H9 (cell line): ENCODE measurements at regions not wholly inside any gene's neighbourhood (a gene's known extent, or its start where the extent isn't known, plus 50 kb on each side); places are given as distances from the start of the nearest gene placed in this dataset.

ENCODE experiments used
- DNase-seq: peaks from one replicate; pipeline ENCODE4 v3.0.0-alpha.2; 2017
- H2AFZ ChIP-seq: one replicate; pipeline ENCODE4 v1.6.1; 2013; ENCODE audit warnings: mild to moderate bottlenecking, low read length, control low read depth, moderate library complexity
- H2AK5ac ChIP-seq: 2 replicates; pipeline ENCODE4 v1.6.1; 2013; ENCODE audit warnings: low read length, control low read depth, mixed read lengths; ENCODE audit not compliant: insufficient read length
- H2BK120ac ChIP-seq: one replicate; pipeline ENCODE4 v1.6.1; 2013; ENCODE audit warnings: low read depth, mild to moderate bottlenecking, low read length, control low read depth, inconsistent platforms; ENCODE audit not compliant: poor library complexity, severe bottlenecking
- H2BK12ac ChIP-seq: 2 replicates; pipeline ENCODE4 v1.6.1; 2013; ENCODE audit warnings: low read length, control low read depth, mixed read lengths, low read depth; ENCODE audit not compliant: insufficient read length
- H2BK15ac ChIP-seq: 2 replicates; pipeline ENCODE4 v1.6.1; 2013; ENCODE audit warnings: low read depth, low read length, control low read depth
- H2BK20ac ChIP-seq: one replicate; pipeline ENCODE4 v1.6.1; 2013; ENCODE audit warnings: low read depth, mild to moderate bottlenecking, low read length, control low read depth, inconsistent platforms; ENCODE audit not compliant: poor library complexity, severe bottlenecking
- H2BK5ac ChIP-seq: 2 replicates; pipeline ENCODE4 v1.6.1; 2013; ENCODE audit warnings: low read length, control low read depth, mixed read lengths; ENCODE audit not compliant: insufficient read length
- H3K14ac ChIP-seq: 2 replicates; pipeline ENCODE4 v1.6.1; 2013; ENCODE audit warnings: low read length, control low read depth; ENCODE audit not compliant: insufficient read depth
- H3K18ac ChIP-seq: 2 replicates; pipeline ENCODE4 v1.6.1; 2013; ENCODE audit warnings: low read depth, mild to moderate bottlenecking, mixed read lengths, low read length, control low read depth; ENCODE audit not compliant: insufficient read length
- H3K23ac ChIP-seq: 2 replicates; pipeline ENCODE4 v1.6.1; 2013; ENCODE audit warnings: low read length, control low read depth, mixed read lengths, low read depth; ENCODE audit not compliant: insufficient read length
- H3K23me2 ChIP-seq: 2 replicates; pipeline ENCODE4 v1.6.1; 2013; ENCODE audit warnings: low read depth, mild to moderate bottlenecking, mixed read lengths, low read length, control low read depth; ENCODE audit not compliant: insufficient read length, poor library complexity, severe bottlenecking
- H3K27ac ChIP-seq: 2 replicates; pipeline ENCODE4 v1.5.1; 2013; ENCODE audit warnings: low read length, control low read depth, mixed read lengths, low read depth; ENCODE audit not compliant: insufficient read length
- H3K27me3 ChIP-seq: 2 replicates; pipeline ENCODE4 v1.6.1; 2013; ENCODE audit warnings: low read length, control low read depth, inconsistent platforms; ENCODE audit not compliant: insufficient read depth
- H3K4ac ChIP-seq: 2 replicates; pipeline ENCODE4 v1.6.1; 2013; ENCODE audit warnings: low read depth, mild to moderate bottlenecking, control low read depth, inconsistent platforms, low read length, moderate library complexity
- H3K4me1 ChIP-seq: 2 replicates; pipeline ENCODE4 v1.6.1; 2013; ENCODE audit warnings: low read length, control low read depth, inconsistent platforms; ENCODE audit not compliant: insufficient read depth
- H3K4me2 ChIP-seq: 2 replicates; pipeline ENCODE4 v1.6.1; 2013; ENCODE audit warnings: low read length, control low read depth, mixed read lengths; ENCODE audit not compliant: insufficient read length, insufficient read depth
- H3K56ac ChIP-seq: 2 replicates; pipeline ENCODE4 v1.6.1; 2013; ENCODE audit warnings: low read depth, mild to moderate bottlenecking, mixed read lengths, low read length, control low read depth; ENCODE audit not compliant: insufficient read length
- H3K79me1 ChIP-seq: 2 replicates; pipeline ENCODE4 v1.6.1; 2013; ENCODE audit warnings: low read depth, mild to moderate bottlenecking, moderate library complexity, low read length, control low read depth, inconsistent platforms; ENCODE audit not compliant: insufficient read depth, poor library complexity, severe bottlenecking
- H3K79me2 ChIP-seq: 2 replicates; pipeline ENCODE4 v1.6.1; 2013; ENCODE audit warnings: low read length, control low read depth, inconsistent platforms; ENCODE audit not compliant: insufficient read depth
- H3K9ac ChIP-seq: 2 replicates; pipeline ENCODE4 v1.6.1; 2013; ENCODE audit warnings: low read length, control low read depth, mixed read lengths; ENCODE audit not compliant: insufficient read length; ENCODE audit errors: extremely low read depth
- H3K9me3 ChIP-seq: one replicate; pipeline ENCODE4 v1.6.1; 2013; ENCODE audit warnings: low read depth, low read length, inconsistent platforms; ENCODE audit not compliant: control insufficient read depth
- H3T11ph ChIP-seq: one replicate; pipeline ENCODE4 v1.6.1; 2013; ENCODE audit warnings: mild to moderate bottlenecking, low read length, control low read depth, inconsistent platforms
- H4K20me1 ChIP-seq: one replicate; pipeline ENCODE4 v1.6.1; 2013; ENCODE audit not compliant: control insufficient read depth, insufficient read length, insufficient read depth
- H4K5ac ChIP-seq: 2 replicates; pipeline ENCODE4 v1.6.1; 2013; ENCODE audit warnings: low read depth, mild to moderate bottlenecking, mixed read lengths, low read length, control low read depth; ENCODE audit not compliant: insufficient read length
- H4K8ac ChIP-seq: replicated peaks from 2 replicates; pipeline ENCODE4 v1.6.1; 2013; ENCODE audit warnings: low read length, control low read depth, mixed read lengths, low read depth; ENCODE audit not compliant: insufficient read length
- H4K91ac ChIP-seq: 2 replicates; pipeline ENCODE4 v1.6.1; 2013; ENCODE audit warnings: low read depth, mild to moderate bottlenecking, moderate library complexity, mixed read lengths, low read length, control low read depth; ENCODE audit not compliant: insufficient read length
- H3K27ac Mint-ChIP-seq, 3 experiments: 2 replicates in 2 of 3; 3 replicates in 1 of 3; pipeline ENCODE4 v1.8.0; 2020 to 2021; ENCODE audit warnings: mixed read lengths in 3 of 3, mild to moderate bottlenecking in 1 of 3, moderate library complexity in 1 of 3
- H3K27me3 Mint-ChIP-seq: 2 replicates; pipeline ENCODE4 v1.8.0; 2021; ENCODE audit warnings: low read depth, mild to moderate bottlenecking, moderate library complexity, mixed read lengths
- H3K36me3 Mint-ChIP-seq, 3 experiments: 2 replicates in 2 of 3; 3 replicates in 1 of 3; pipeline ENCODE4 v1.8.0; 2020 to 2021; ENCODE audit warnings: low read depth in 3 of 3, mixed read lengths in 3 of 3; ENCODE audit not compliant: insufficient read depth in 1 of 3
- H3K4me1 Mint-ChIP-seq, 2 experiments: 2 replicates each; pipeline ENCODE4 v1.8.0; 2020; ENCODE audit warnings: mixed read lengths in 2 of 2
- H3K4me3 Mint-ChIP-seq, 2 experiments: 2 replicates in 1 of 2; 3 replicates in 1 of 2; pipeline ENCODE4 v1.8.0; 2020 to 2021; ENCODE audit warnings: mild to moderate bottlenecking in 2 of 2, mixed read lengths in 2 of 2, moderate library complexity in 1 of 2
- H3K9me3 Mint-ChIP-seq, 2 experiments: 2 replicates in 1 of 2; 3 replicates in 1 of 2; pipeline ENCODE4 v1.8.0; 2020; ENCODE audit warnings: mild to moderate bottlenecking in 2 of 2, mixed read lengths in 2 of 2, moderate library complexity in 1 of 2
- CTCF ChIP-seq: fragments of 200-600 bp; sonication (generic); conservative IDR thresholded peaks from 3 replicates; pipeline ENCODE4 v1.8.0; 2021; ENCODE audit warnings: antibody characterized with exemption, mild to moderate bottlenecking
- WGBS: extraction: QIAGEN DNeasy Blood & Tissue Kit; methylation state at CpG from one replicate; pipeline ENCODE4 v1.1.7; 2013; ENCODE audit warnings: missing lambda C conversion rate, low lambda C conversion rate, mixed read lengths; ENCODE audit not compliant: insufficient read length; ENCODE audit errors: extremely low coverage; 5-methylcytosine and 5-hydroxymethylcytosine counted together

GRCh38 chr4:138086611-138087041 is 155.5 kb downstream of the SLC7A11 start:
- Histone ChIP-seq H2BK120ac (no peak overlapping the region), H3K23me2 (no peaks in the 10 kb centered on the region), H3K56ac (no peak overlapping the region), H2BK5ac (no peak overlapping the region), H4K91ac (no peak overlapping the region), H3K4me2 (no peak overlapping the region), H4K20me1 (no peaks in the 10 kb centered on the region), H2AFZ (no peak overlapping the region), H2BK20ac (no peak overlapping the region), H3K4me1 (no peaks in the 10 kb centered on the region), H3K9me3 (no peaks in the 10 kb centered on the region), H4K5ac (no peak overlapping the region), H3K79me2 (no peaks in the 10 kb centered on the region), H3K18ac (no peak overlapping the region), H2BK12ac (no peak overlapping the region), H2BK15ac (no peak overlapping the region), H3T11ph (no peak overlapping the region), H3K27me3 (no peaks in the 10 kb centered on the region), H3K9ac (no peak overlapping the region), H3K27ac (no peak overlapping the region), H3K4ac (no peak overlapping the region), H3K14ac (no peak overlapping the region), H3K23ac (no peak overlapping the region), H2AK5ac (no peak overlapping the region), H4K8ac (no peak overlapping the region), H3K79me1 (no peaks in the 10 kb centered on the region)
- Mint-ChIP-seq H3K4me1 (peaks cover 18 to 19% of the 10 kb centered on the region in 2 experiments), H3K27ac (0 out of 7 replicates have a peak overlapping the region, but pooled peaks of 1 of the 3 experiments have one; percentile 16), H3K4me3 (no peak overlapping the region), H3K36me3 (no peaks in the 10 kb centered on the region), H3K9me3 (peaks cover 0 to 2% of the 10 kb centered on the region in 2 experiments; a peak in 1 of 5 replicates), H3K27me3 (no peaks in the 10 kb centered on the region)
- no peak for DNase-seq
- WGBS: no CpG with 5 or more reads among the region's 1 CpG
- no peak for TF ChIP-seq CTCF
